HG03060 (cell line): ENCODE measurements at regions not wholly inside any gene's neighbourhood (a gene's known extent, or its start where the extent isn't known, plus 50 kb on each side); places are given as distances from the start of the nearest gene placed in this dataset.

Source experiments
- ATAC-seq: cut with Tn5 transposase; IDR thresholded peaks from one replicate; pipeline ENCODE4 v1.9.1; 2021; ENCODE audit warnings: low read depth, moderate number of reproducible peaks; ENCODE audit not compliant: unreplicated experiment

GRCh38 chr14:66140213-66140918, 345.8 kb upstream of the CCDC196 start:
- peak; percentile 70 for ATAC-seq

- no peak for ATAC-seq
These were observed 345.2 kb upstream of the CCDC196 start for GRCh38 chr14:66140963-66141362.

- ATAC-seq, result no peak
These were observed 344.4 kb upstream of the CCDC196 start for GRCh38 chr14:66141733-66142132.

GRCh38 chr14:66143387-66144112, 342.6 kb upstream of the CCDC196 start:
- ATAC-seq, result no peak

GRCh38 chr14:66152302-66152701, 333.9 kb upstream of the CCDC196 start:
- no peak for ATAC-seq

- ATAC-seq, result no peak
These were observed 333.4 kb upstream of the CCDC196 start for GRCh38 chr14:66152747-66153146.

GRCh38 chr14:66163023-66163422, 323.1 kb upstream of the CCDC196 start:
- no peak for ATAC-seq

- ATAC-seq, result no peak
These were observed 320.8 kb upstream of the CCDC196 start for GRCh38 chr14:66165337-66165736.

GRCh38 chr14:66174453-66174891, 311.7 kb upstream of the CCDC196 start:
- ATAC-seq, result no peak

GRCh38 chr14:66177935-66178334, 308.2 kb upstream of the CCDC196 start:
- ATAC-seq, result no peak

GRCh38 chr14:66196670-66197069, 289.5 kb upstream of the CCDC196 start:
- ATAC-seq, result no peak

- ATAC-seq, result no peak
These were observed 288.9 kb upstream of the CCDC196 start for GRCh38 chr14:66197276-66197675.

GRCh38 chr14:66206554-66206953, 279.6 kb upstream of the CCDC196 start:
- no peak for ATAC-seq

GRCh38 chr14:66216763-66217162, 269.4 kb upstream of the CCDC196 start:
- no peak for ATAC-seq

- no peak for ATAC-seq
These were observed 266.3 kb upstream of the CCDC196 start for GRCh38 chr14:66219886-66220285.

- no peak for ATAC-seq
These were observed 261.5 kb upstream of the CCDC196 start for GRCh38 chr14:66224492-66225178.

- no peak for ATAC-seq
These were observed 260.8 kb upstream of the CCDC196 start for GRCh38 chr14:66225337-66225736.

- no peak for ATAC-seq
These were observed 257.8 kb upstream of the CCDC196 start for GRCh38 chr14:66228267-66228970.

GRCh38 chr14:66231820-66232219, 254.4 kb upstream of the CCDC196 start:
- no peak for ATAC-seq

GRCh38 chr14:66233591-66233990, 252.6 kb upstream of the CCDC196 start:
- no peak for ATAC-seq

GRCh38 chr14:66234411-66234810, 251.8 kb upstream of the CCDC196 start:
- ATAC-seq, result no peak
